ENCODE measurements at regions not wholly inside any gene's neighbourhood (a gene's known extent, or its start where the extent isn't known, plus 50 kb on each side); places are given as distances from the start of the nearest gene placed in this dataset.

DNA sequence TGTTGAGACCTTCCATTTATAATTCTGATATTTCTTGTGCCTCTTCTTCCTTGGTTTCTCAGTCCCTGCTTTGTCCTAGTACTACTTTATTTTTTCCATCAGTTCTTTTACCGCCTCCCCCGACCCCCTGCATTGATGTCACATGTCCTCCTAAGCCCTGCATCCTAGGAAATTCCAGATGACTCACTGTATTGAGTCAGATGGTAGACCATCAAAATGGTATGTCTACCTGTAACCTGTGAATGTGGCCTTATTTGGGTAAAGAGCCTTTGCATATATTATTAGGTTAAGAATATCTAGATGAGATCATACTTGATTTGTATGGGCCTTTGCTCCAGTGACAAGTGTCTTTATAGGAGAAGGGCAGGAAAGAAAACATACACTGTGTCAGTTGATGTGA, 515.3 kb upstream of the CA10 start:
- TF ChIP-seq CTCF (IDR thresholded peaks at IDR 0.05) (no peak), POLR2A (IDR thresholded peaks at IDR 0.05) (no peak), EP300 (IDR thresholded peaks at IDR 0.05) (no peak)

Data from stomach (tissue), 4 donors.